Loucy (cell line): ENCODE measurements at regions not wholly inside any gene's neighbourhood (a gene's known extent, or its start where the extent isn't known, plus 50 kb on each side); places are given as distances from the start of the nearest gene placed in this dataset.

ENCODE experiments used
- H2AFZ ChIP-seq: fragments of 200-600 bp; sonication (generic); 2 replicates; pipeline ENCODE4 v1.6.0; 2016; ENCODE audit warnings: antibody characterized with exemption, mild to moderate bottlenecking, low read length, moderate library complexity
- H3F3A ChIP-seq: fragments of 200-600 bp; 2 replicates; pipeline ENCODE4 v1.6.0; 2016; ENCODE audit warnings: antibody characterized with exemption, low read depth, mild to moderate bottlenecking
- H3K27me3 ChIP-seq: fragments of 200-600 bp; sonication (generic); 2 replicates; pipeline ENCODE4 v1.6.1; 2014; ENCODE audit warnings: low read length, mild to moderate bottlenecking; ENCODE audit not compliant: insufficient read depth, poor library complexity, severe bottlenecking
- H3K36me3 ChIP-seq: fragments of 200-600 bp; sonication (generic); 2 replicates; pipeline ENCODE4 v1.6.1; 2016; ENCODE audit warnings: low read length; ENCODE audit not compliant: insufficient read depth
- H3K4me1 ChIP-seq: fragments of 200-600 bp; sonication (generic); 2 replicates; pipeline ENCODE4 v1.5.1; 2014; ENCODE audit warnings: low read length, mild to moderate bottlenecking; ENCODE audit not compliant: insufficient read depth, poor library complexity, severe bottlenecking
- H3K4me2 ChIP-seq: fragments of 200-600 bp; sonication (generic); 2 replicates; pipeline ENCODE4 v1.6.0; 2014; ENCODE audit warnings: antibody characterized with exemption, low read length, low read depth, mild to moderate bottlenecking; ENCODE audit not compliant: poor library complexity, severe bottlenecking
- H3K4me3 ChIP-seq: fragments of 200-600 bp; sonication (generic); 2 replicates; pipeline ENCODE4 v1.5.1; 2014; ENCODE audit warnings: low read length, mild to moderate bottlenecking, mixed read lengths; ENCODE audit not compliant: poor library complexity, severe bottlenecking
- H3K79me2 ChIP-seq: fragments of 200-600 bp; sonication (generic); 2 replicates; pipeline ENCODE4 v1.6.1; 2014; ENCODE audit warnings: low read length; ENCODE audit not compliant: insufficient read depth
- H3K9ac ChIP-seq: fragments of 200-600 bp; sonication (generic); 2 replicates; pipeline ENCODE4 v1.6.0; 2014; ENCODE audit warnings: mild to moderate bottlenecking, low read depth, low read length, moderate library complexity; ENCODE audit not compliant: poor library complexity, severe bottlenecking
- H3K9me2 ChIP-seq: fragments of 200-600 bp; sonication (generic); replicated peaks from 2 replicates; pipeline ENCODE4 v1.6.1; 2016; ENCODE audit warnings: low read depth, low read length, mixed read lengths
- H3K9me3 ChIP-seq: fragments of 200-600 bp; sonication (generic); 2 replicates; pipeline ENCODE4 v1.6.1; 2014; ENCODE audit warnings: mild to moderate bottlenecking, antibody characterized with exemption, low read length, low read depth; ENCODE audit not compliant: insufficient read depth
- H4K20me1 ChIP-seq: fragments of 200-600 bp; sonication (generic); 2 replicates; pipeline ENCODE4 v1.6.0; 2014; ENCODE audit warnings: antibody characterized with exemption, low read length, mild to moderate bottlenecking; ENCODE audit not compliant: insufficient read depth, poor library complexity, severe bottlenecking
- CTCF ChIP-seq: fragments of 200-600 bp; sonication (generic); conservative IDR thresholded peaks from 2 replicates; pipeline ENCODE4 v1.5.1; 2014; ENCODE audit warnings: mild to moderate bottlenecking, antibody characterized with exemption, low read length
- EZH2phosphoT487 ChIP-seq: fragments of 200-600 bp; IDR thresholded peaks from 2 replicates; pipeline ENCODE4 v1.6.1; 2018; ENCODE audit warnings: antibody characterized with exemption, mild to moderate bottlenecking, moderate library complexity, borderline replicate concordance

- Histone ChIP-seq H3F3A (no peaks in the 10 kb centered on the region), H3K36me3 (no peaks in the 10 kb centered on the region), H2AFZ (no peak overlapping the region), H3K27me3 (no peaks in the 10 kb centered on the region), H3K9me3 (no peaks in the 10 kb centered on the region), H3K4me3 (no peak overlapping the region), H3K9me2 (no peaks in the 10 kb centered on the region), H3K4me2 (no peak overlapping the region), H3K79me2 (no peaks in the 10 kb centered on the region), H4K20me1 (no peaks in the 10 kb centered on the region), H3K9ac (no peak overlapping the region), H3K4me1 (no peaks in the 10 kb centered on the region)
- TF ChIP-seq CTCF, result no peak
- TF ChIP-seq EZH2phosphoT487, result no peak
Observed at GRCh38 chrX:123013141-123013540, 170.9 kb upstream of the GRIA3 start.

- TF ChIP-seq CTCF (no peak), EZH2phosphoT487 (no peak)
- H3F3A ChIP-seq, result no peaks in the 10 kb centered on the region
- no peaks in the 10 kb centered on the region for H3K27me3 ChIP-seq
- H3K9me3 ChIP-seq, result no peaks in the 10 kb centered on the region
- no peaks in the 10 kb centered on the region for H3K9me2 ChIP-seq
- no peaks in the 10 kb centered on the region for H3K36me3 ChIP-seq
- H3K4me1 ChIP-seq, result no peaks in the 10 kb centered on the region
- no peaks in the 10 kb centered on the region for H4K20me1 ChIP-seq
- H3K79me2 ChIP-seq, result no peaks in the 10 kb centered on the region
- no peak overlapping the region for H2AFZ ChIP-seq
- H3K4me2 ChIP-seq, result no peak overlapping the region
- H3K9ac ChIP-seq, result no peak overlapping the region
- no peak overlapping the region for H3K4me3 ChIP-seq
Observed at GRCh38 chrX:123036401-123036800, 147.7 kb upstream of the GRIA3 start.

GRCh38 chrX:123049071-123049625 lies 134.9 kb upstream of the GRIA3 start:
- Histone ChIP-seq H2AFZ (no peak overlapping the region), H3K4me2 (no peak overlapping the region), H3K27me3 (no peaks in the 10 kb centered on the region), H3K4me3 (no peak overlapping the region), H3F3A (no peaks in the 10 kb centered on the region), H3K9ac (no peak overlapping the region), H4K20me1 (no peaks in the 10 kb centered on the region), H3K36me3 (no peaks in the 10 kb centered on the region), H3K9me2 (no peaks in the 10 kb centered on the region), H3K79me2 (no peaks in the 10 kb centered on the region), H3K4me1 (no peaks in the 10 kb centered on the region), H3K9me3 (no peaks in the 10 kb centered on the region)
- TF ChIP-seq EZH2phosphoT487, result no peak
- no peak for TF ChIP-seq CTCF
